Stimulated activated CD8-positive, alpha-beta memory T cell treated with anti-CD3 and anti-CD28 coated beads, Interleukin-4, amount 100 ng/mL, for 24 hours (primary cell): ENCODE measurements at regions not wholly inside any gene's neighbourhood (a gene's known extent, or its start where the extent isn't known, plus 50 kb on each side); places are given as distances from the start of the nearest gene placed in this dataset.

Source experiments
- DNase-seq: peaks from one replicate; pipeline ENCODE4 v3.0.0-alpha.2; 2020; ENCODE audit warnings: low read depth

- no peak for DNase-seq
These were observed 410.6 kb downstream of the ZNF521 start for GRCh38 chr18:24941174-24941951.

- DNase-seq: no peak
These were observed 409.8 kb downstream of the ZNF521 start for GRCh38 chr18:24942144-24942543.

GRCh38 chr18:24947521-24948305 is 404.3 kb downstream of the ZNF521 start:
- DNase-seq: no peak

- no peak for DNase-seq
These were observed 402.1 kb downstream of the ZNF521 start for GRCh38 chr18:24949908-24950307.

DNA sequence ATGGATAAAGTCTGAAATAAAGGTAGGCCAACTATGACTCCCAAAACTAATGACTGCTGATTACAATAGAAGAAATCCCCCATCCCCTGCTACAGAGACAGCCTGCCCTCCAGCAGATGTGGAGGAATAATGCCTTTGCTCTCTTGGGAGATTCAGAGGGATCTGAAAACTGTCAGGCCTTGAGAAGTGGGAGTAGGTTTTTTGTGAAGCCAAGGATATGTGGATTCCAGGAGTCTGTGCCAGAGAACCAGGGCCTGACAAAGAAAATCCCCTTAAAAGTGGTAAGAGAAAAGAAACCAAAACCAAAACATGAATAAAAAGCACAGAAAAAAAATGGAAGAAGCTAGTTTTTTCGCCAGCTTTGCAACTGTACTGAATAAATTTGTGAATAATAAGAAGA is 397.6 kb downstream of the ZNF521 start:
- DNase-seq: no peak

GRCh38 chr18:24958001-24958400 is 394.0 kb downstream of the ZNF521 start:
- DNase-seq: no peak

DNA sequence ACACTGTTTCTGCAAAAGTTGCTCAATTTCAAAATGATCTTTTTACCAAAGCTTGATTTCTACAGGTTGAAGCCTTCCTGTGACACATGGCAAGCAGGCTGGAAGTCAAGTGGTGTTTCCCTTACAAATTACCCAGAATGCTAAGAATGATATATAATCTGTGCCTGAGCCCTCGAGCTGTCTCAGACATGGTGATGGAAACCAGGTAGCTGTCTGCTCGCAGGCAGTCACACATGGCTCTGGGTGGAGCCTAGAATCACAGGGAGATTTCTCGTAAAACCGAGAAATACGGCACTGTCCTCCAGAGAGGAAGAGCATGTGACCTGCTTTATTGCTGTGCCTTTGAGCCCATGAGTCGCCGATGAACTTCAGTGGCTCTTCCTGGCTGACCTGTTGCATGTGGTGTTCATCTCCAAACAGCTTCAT is 392.9 kb downstream of the ZNF521 start:
- DNase-seq: no peak

- no peak for DNase-seq
These were observed 387.8 kb downstream of the ZNF521 start for GRCh38 chr18:24964216-24964615.

- DNase-seq: no peak
These were observed 383.7 kb downstream of the ZNF521 start for GRCh38 chr18:24968238-24968775.

GRCh38 chr18:24972577-24972976 is 379.4 kb downstream of the ZNF521 start:
- DNase-seq: no peak

DNA sequence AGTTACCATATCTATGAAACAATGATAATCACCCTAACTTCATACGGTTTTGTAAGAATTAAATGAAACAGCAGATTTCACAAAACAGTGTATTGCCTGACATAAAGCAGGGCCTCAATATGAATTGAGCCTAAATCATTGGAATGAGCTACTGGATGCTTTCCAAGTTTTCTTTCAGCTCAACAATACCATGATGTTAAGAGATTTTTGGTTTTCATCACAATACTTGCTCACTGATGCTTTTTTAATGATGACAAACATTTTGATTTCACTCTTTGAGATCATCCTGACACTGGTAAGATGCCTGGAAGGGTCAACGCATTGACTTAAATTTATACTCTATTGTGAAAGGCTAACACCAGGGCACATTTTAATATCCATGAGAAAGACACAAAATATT is 377.5 kb downstream of the ZNF521 start:
- no peak for DNase-seq

GRCh38 chr18:24975496-24976372 is 376.2 kb downstream of the ZNF521 start:
- DNase-seq: no peak

- DNase-seq: no peak
These were observed 375.5 kb downstream of the ZNF521 start for GRCh38 chr18:24976502-24976901.

DNA sequence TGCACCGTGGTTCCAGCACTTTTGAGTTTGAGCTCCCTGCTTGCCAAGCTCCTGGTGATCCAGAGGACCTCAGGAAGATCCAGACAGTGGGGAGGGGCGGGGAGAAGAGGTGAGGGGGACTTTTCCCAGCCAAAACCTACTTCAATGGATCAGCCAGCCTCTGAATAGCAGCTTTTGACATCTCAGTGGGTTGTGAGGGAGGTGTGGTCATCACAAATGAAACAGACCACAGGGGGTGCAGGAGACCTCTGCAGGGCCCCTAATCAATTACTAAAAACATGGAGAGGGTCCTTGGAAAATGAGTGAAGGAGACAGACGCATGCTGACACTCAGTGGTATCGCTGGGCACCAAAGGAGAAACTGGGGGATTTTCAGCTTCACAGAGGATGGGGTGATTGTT is 372.7 kb downstream of the ZNF521 start:
- DNase-seq: no peak

DNA sequence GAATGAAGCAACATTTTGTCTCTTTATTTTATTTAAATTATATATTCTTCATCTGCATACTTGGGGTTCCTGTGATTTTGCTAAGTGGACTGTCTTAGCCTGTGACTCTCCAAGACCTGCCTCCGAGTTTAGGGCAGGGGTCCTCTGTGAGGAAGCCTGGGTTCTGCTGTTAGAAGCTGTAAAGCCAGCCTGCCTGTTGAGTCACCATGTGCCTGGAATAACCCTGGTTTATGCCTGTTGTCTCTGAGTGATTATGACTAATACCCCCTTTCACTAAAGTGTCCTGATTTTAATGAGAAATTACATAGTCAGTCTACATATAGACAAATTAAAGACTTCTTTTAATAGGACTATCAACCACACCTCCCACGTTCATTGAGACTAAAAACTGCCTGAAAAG is 369.1 kb downstream of the ZNF521 start:
- no peak for DNase-seq

- DNase-seq: no peak
These were observed 368.3 kb downstream of the ZNF521 start for GRCh38 chr18:24983566-24984139.

DNA sequence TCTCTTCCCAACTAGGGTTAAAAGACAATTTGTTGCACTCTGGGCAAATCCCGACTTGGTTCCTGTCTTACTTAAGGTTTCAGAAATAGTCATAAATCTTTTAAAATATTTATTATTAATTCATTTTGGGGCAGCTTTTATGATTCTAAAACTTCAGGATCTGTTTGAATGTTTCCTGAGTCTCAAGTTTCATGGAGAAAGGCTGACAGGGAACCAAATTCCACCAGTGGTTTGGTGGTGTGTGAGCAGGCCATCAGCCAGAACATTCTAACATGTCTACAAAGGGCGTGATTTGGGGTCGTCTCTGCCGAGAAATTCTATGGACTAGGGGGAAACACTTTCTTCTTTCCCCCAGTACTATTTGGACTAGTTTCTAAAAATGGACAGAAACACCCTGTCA is 366.4 kb downstream of the ZNF521 start:
- no peak for DNase-seq

GRCh38 chr18:24986666-24987302 is 365.2 kb downstream of the ZNF521 start:
- DNase-seq: no peak

- DNase-seq: no peak
These were observed 364.4 kb downstream of the ZNF521 start for GRCh38 chr18:24987303-24988252.

DNA sequence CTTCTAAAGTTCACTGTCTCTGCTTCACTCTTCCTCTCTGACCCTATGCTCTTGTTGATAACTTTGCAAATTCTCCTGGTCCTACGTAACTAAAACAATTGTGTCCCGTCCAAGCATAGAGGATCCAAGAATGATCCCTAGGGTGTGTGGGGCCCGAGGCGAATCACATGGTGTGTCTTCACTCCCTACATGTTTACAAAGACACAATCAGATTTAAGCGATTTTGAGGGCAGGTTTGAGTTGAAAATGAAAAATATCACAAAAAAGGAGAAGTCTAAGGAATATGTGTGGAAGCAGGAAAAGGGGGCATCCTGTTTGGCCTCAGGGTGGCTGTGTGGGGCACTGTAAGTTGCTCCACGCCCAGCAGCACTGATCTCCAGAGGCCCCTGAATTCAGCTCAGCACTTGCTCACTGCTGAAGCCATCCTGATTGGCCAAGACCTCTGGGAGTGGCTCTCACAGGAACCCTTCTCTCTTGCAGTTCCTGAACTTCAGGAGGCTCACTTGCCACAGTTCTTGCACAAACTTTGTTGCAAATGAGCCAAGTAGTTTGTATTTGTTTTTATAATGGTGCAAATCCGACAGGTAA is 363.6 kb downstream of the ZNF521 start:
- no peak for DNase-seq
